Fibroblast of lung (primary cell): ENCODE measurements at regions not wholly inside any gene's neighbourhood (a gene's known extent, or its start where the extent isn't known, plus 50 kb on each side); places are given as distances from the start of the nearest gene placed in this dataset.

Experiments
- DNase-seq, 2 donors: peaks; one replicate each; pipeline versions ENCODE4 v3.0.0 to v3.0.0-alpha.2; 2010; ENCODE audit warnings: low read depth in 2 of 2
- H2AFZ ChIP-seq: 2 replicates; pipeline ENCODE4 v1.5.1; 2012; ENCODE audit warnings: low read length, control low read depth, inconsistent platforms
- H3K27ac ChIP-seq: 2 replicates; pipeline ENCODE4 v1.5.1; 2011; ENCODE audit warnings: low read length, control low read depth; ENCODE audit not compliant: insufficient read depth
- H3K27me3 ChIP-seq: 2 replicates; pipeline ENCODE4 v1.5.1; 2011; ENCODE audit warnings: mild to moderate bottlenecking, low read length; ENCODE audit not compliant: control insufficient read depth, insufficient read depth
- H3K36me3 ChIP-seq: 2 replicates; pipeline ENCODE4 v1.5.1; 2011; ENCODE audit warnings: low read length; ENCODE audit not compliant: control insufficient read depth, insufficient read depth
- H3K4me1 ChIP-seq: 2 replicates; pipeline ENCODE4 v1.5.1; 2011; ENCODE audit warnings: low read length; ENCODE audit not compliant: control insufficient read depth, insufficient read depth; ENCODE audit errors: extremely low read depth
- H3K4me2 ChIP-seq: 2 replicates; pipeline ENCODE4 v1.5.1; 2011; ENCODE audit warnings: low read length, control low read depth; ENCODE audit not compliant: insufficient read depth; ENCODE audit errors: extremely low read depth
- H3K4me3 ChIP-seq, 4 experiments: fragments of 200-600 bp in 1 of 4; sonication (generic) in 1 of 4; replicated peaks in 1 of 4; 2 replicates each; pipeline ENCODE4 v1.5.1; 2011 to 2016; ENCODE audit warnings: low read length in 4 of 4, low read depth in 3 of 4, mild to moderate bottlenecking in 3 of 4, control low read depth in 2 of 4, inconsistent platforms in 1 of 4, mixed read lengths in 1 of 4; ENCODE audit not compliant: insufficient read depth in 1 of 4; ENCODE audit errors: control extremely low read depth in 1 of 4
- H3K79me2 ChIP-seq: 2 replicates; pipeline ENCODE4 v1.5.1; 2012; ENCODE audit warnings: mild to moderate bottlenecking, low read length, inconsistent platforms; ENCODE audit not compliant: control insufficient read depth, insufficient read depth
- H3K9ac ChIP-seq: 2 replicates; pipeline ENCODE4 v1.5.1; 2011; ENCODE audit warnings: mild to moderate bottlenecking, low read length, control low read depth; ENCODE audit not compliant: insufficient read depth
- H3K9me3 ChIP-seq: 2 replicates; pipeline ENCODE4 v1.5.1; 2012; ENCODE audit warnings: low read depth, low read length; ENCODE audit not compliant: control insufficient read depth, insufficient read depth
- H4K20me1 ChIP-seq: 2 replicates; pipeline ENCODE4 v1.5.1; 2011; ENCODE audit warnings: low read length; ENCODE audit not compliant: control insufficient read depth, insufficient read depth; ENCODE audit errors: extremely low read depth
- CTCF ChIP-seq, 2 donors: IDR thresholded peaks in 1 of 2; conservative IDR thresholded peaks in 1 of 2; 1 replicate in 1 of 2; 2 replicates in 1 of 2; pipeline ENCODE4 v1.5.1; 2011 to 2012; ENCODE audit warnings: low read length in 2 of 2, control low read depth in 1 of 2, inconsistent platforms in 1 of 2, low read depth in 1 of 2, mild to moderate bottlenecking in 1 of 2
- EZH2 ChIP-seq: IDR thresholded peaks from 2 replicates; pipeline ENCODE4 v1.5.1; 2012; ENCODE audit warnings: low read length, control low read depth, mild to moderate bottlenecking; ENCODE audit errors: missing control alignments

- no peaks in the 10 kb centered on the region for H3K36me3 ChIP-seq
- H3K9ac ChIP-seq = no peak overlapping the region
- H3K9me3 ChIP-seq = no peaks in the 10 kb centered on the region
- H3K4me2 ChIP-seq = no peak overlapping the region
- no peak overlapping the region for H3K4me3 ChIP-seq
- H3K27me3 ChIP-seq = no peaks in the 10 kb centered on the region
- TF ChIP-seq CTCF (conservative IDR thresholded peaks at IDR 0.05 in 1 of 2, IDR thresholded peaks at IDR 0.05 in 1 of 2; ENCODE audit: low read depth in 1 of 2, low read length in 2 of 2) (no peak), EZH2 (no peak)
- no peak overlapping the region for H2AFZ ChIP-seq
- H3K79me2 ChIP-seq = no peaks in the 10 kb centered on the region
- H3K4me1 ChIP-seq = no peaks in the 10 kb centered on the region
- H4K20me1 ChIP-seq = no peaks in the 10 kb centered on the region
- no peak overlapping the region for H3K27ac ChIP-seq
- DNase-seq = no peak
These were observed 257.1 kb upstream of the CSF3R start for GRCh38 chr1:36739703-36740289.

- Histone ChIP-seq H2AFZ (no peak overlapping the region), H3K36me3 (no peaks in the 10 kb centered on the region), H4K20me1 (no peaks in the 10 kb centered on the region), H3K4me1 (no peaks in the 10 kb centered on the region), H3K4me2 (no peak overlapping the region), H3K79me2 (no peaks in the 10 kb centered on the region), H3K9ac (no peak overlapping the region), H3K9me3 (no peaks in the 10 kb centered on the region), H3K27me3 (no peaks in the 10 kb centered on the region), H3K4me3 (no peak overlapping the region), H3K27ac (no peak overlapping the region)
- no peak for DNase-seq
- no peak for TF ChIP-seq CTCF (conservative IDR thresholded peaks at IDR 0.05 in 1 of 2, IDR thresholded peaks at IDR 0.05 in 1 of 2; ENCODE audit: low read depth in 1 of 2, low read length in 2 of 2)
- no peak for TF ChIP-seq EZH2
These were observed 255.5 kb upstream of the CSF3R start for GRCh38 chr1:36738245-36738644.

GRCh38 chr1:36737767-36738166 lies 255.1 kb upstream of the CSF3R start:
- Histone ChIP-seq H3K27ac (no peak overlapping the region), H3K4me2 (no peak overlapping the region), H3K4me1 (no peaks in the 10 kb centered on the region), H4K20me1 (no peaks in the 10 kb centered on the region), H3K36me3 (no peaks in the 10 kb centered on the region), H3K9ac (no peak overlapping the region), H3K27me3 (no peaks in the 10 kb centered on the region), H3K79me2 (no peaks in the 10 kb centered on the region), H3K9me3 (no peaks in the 10 kb centered on the region), H2AFZ (no peak overlapping the region), H3K4me3 (no peak overlapping the region)
- TF ChIP-seq CTCF (conservative IDR thresholded peaks at IDR 0.05 in 1 of 2, IDR thresholded peaks at IDR 0.05 in 1 of 2; ENCODE audit: low read depth in 1 of 2, low read length in 2 of 2) (no peak), EZH2 (no peak)
- no peak for DNase-seq
